ENCODE measurements at regions not wholly inside any gene's neighbourhood (a gene's known extent, or its start where the extent isn't known, plus 50 kb on each side); places are given as distances from the start of the nearest gene placed in this dataset.

DNA sequence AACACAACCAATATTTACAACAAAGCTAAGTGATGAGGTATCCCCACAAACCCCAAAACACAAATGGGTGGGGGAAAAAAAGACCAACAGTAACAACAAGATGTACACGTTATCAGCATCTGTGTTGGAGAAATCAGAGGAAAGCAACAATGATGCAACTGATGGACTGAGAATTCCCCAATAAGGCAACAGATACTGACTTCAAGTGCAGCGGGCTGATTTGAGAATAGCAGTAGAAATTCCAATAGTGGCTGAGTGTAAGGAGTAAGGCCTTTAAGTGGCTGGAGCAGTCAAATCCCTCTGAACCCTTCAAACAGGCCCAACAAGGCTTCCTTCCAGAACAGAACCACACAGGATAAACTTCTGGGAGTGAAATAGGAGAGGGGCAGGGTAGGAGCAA, 97.6 kb downstream of the TM2D1 start:
- no peak for DNase-seq

DNA sequence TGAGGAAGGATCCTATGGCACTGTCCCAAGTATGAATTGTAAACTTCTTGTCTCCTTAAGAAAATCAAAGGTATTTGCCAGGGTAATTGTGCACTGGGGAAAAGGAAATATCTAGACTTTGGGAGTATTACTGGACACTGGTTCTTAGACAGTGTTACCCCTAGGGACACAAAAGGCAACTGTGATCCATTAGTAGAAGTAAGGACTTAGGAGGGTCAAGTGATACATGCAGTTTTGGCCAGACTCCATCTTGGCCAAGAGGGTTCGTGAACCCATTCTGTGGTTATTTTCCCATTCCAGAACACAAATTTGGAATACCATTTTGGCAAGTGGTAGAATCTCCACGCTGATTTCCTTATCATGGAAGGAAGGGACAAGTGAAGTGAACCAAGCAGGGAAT, 98.1 kb downstream of the TM2D1 start:
- no peak for DNase-seq

DNA sequence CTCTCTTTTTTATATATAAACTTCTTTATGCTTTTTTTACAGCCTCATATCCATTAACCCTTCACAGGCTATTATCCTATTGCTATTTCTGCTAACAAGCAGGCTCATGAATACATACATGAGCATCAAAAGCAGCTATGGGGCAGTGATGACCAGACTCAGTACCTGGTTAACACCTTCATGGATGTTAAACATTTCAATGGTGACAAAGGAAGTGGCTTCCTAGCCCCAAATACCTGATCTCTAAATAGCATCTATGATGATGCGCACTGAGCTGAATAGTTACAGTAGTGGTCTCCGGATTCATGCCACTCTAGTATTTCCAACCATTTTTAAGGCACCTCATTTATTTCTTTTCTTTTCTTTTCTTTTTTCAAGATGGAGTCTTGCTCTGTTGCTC, 101.1 kb downstream of the TM2D1 start:
- no peak for DNase-seq

DNA sequence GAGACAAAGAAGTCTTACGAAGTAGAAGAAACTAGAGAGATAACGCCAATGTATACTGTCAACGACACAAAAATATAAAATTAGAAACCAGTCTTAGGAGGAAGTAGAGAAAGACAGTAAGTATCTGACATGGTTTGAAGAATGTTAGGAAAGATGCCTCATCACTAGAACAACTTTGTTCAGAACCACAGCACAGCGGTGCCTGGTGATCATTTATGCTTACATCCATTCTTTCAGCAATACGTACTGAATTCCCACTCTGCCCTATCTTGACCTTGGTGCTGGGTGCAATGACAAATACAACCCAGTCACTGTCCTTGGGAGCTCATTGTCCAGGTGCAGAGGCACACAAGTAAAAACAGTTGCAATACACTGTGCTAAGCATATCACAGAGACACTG, 104.4 kb downstream of the TM2D1 start:
- DNase-seq: no peak

DNA sequence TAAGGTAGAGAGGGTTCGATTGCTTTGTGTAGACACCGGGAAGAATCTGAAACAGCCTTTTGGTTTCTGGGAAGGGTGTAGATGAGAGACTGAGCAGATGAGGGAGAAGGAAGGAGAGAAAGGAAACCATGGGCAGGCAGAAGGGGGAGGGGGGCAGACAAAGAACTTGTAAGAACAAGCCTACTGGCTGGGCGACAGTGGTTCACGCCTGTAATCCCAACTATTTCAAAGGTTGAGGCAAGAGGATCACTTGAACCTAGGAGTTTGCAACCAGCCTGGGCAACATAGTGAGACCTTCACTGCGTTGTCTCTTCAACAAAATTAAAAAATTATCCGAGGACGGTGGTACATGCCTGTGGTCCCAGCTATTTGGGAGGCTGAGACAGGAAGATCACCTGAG, 106.2 kb downstream of the TM2D1 start:
- no peak for DNase-seq

DNA sequence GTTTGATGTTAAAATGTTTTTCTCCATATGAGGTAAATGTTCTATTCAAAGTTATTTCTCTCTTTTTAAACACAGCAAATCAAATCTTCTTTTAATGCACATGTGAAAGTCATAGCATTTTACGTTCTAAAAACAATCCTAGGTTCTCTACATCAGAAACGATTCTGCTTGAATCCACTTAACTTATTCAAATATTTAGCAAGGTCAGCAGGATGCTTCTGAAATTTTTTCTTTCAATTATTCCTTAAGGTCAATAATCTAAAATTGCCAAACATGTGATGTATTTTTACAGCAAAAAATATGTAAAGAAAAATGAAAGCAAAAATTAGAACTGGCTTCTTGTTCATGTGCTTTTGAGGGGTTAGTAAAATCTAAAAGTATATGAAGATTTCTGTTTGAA, 106.7 kb downstream of the TM2D1 start:
- DNase-seq: no peak

DNA sequence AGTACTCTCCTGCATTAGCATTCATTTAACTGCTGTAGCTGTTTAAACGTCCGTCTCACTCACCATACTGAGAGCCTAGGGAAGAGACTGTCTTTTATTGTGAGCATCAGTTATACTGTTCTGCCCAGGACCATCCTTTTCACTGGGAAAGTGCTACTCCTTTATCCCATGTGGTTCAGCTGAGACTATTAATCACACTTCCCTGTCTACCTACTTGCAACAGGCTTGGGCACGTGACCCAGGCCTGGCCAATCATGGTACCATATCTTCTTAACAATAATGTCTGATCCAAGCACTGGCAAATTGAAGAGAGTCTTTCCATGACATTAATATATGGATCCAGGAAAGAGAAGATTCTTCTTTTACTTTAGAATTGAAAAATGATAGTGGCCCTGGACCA, 108.1 kb downstream of the TM2D1 start:
- no peak for DNase-seq

DNA sequence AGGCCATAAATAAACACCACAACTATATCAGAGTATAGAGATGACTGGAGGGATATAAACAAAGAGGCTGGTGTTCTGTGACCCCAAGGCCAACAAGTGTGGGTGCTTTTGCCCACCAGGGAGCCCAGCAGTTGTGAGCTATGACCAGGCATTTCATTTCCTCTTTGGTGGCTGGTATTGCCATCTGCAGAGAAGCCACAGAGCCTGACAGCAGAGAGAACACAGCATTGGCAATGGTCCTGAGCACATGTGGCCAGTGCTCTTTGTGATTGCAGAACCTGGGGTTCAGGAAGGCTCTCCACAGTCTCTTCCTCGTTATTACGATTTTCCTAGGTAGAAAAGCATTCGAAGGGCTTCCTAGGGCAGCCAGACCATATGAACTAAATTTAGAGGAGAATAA, 112.3 kb downstream of the TM2D1 start:
- no peak for DNase-seq

DNA sequence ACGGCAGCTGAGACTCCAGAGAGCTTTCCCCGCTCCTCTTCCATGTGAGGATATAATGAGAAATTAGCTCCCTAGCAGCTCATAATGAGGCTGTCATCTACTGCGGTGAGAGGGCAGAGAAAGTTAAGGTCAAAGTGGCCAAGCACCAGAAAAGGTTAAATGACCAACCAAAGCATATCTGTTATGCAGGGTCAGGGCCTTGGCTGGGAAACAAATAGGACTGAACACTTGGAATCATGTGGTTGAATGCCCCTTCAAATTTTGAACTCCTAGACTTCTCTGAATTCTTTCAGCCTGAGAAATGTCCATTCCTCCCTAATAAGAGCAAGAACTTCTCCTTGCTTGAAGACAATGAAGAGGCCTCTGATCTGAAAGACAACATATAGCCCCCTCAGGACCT, 115.9 kb downstream of the TM2D1 start:
- no peak for DNase-seq

DNA sequence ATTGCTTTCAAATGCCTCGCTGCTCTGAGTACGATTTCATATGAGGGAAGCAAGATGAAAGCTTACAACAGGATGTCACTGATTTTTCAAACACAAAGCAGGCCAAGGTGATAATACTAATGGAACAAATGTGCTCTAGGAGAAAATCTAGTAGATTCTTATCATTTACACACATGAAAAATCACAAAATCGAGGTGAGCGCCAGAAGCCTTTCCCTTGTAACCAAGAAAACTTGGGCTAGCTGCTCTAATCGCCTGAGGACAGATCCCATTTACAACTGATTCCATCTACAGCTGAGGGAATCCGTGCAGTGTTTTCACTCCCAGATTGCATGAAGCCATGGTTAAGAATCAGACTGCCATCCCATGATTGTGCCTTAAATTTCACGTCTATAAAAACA, 117.5 kb downstream of the TM2D1 start:
- no peak for DNase-seq

DNA sequence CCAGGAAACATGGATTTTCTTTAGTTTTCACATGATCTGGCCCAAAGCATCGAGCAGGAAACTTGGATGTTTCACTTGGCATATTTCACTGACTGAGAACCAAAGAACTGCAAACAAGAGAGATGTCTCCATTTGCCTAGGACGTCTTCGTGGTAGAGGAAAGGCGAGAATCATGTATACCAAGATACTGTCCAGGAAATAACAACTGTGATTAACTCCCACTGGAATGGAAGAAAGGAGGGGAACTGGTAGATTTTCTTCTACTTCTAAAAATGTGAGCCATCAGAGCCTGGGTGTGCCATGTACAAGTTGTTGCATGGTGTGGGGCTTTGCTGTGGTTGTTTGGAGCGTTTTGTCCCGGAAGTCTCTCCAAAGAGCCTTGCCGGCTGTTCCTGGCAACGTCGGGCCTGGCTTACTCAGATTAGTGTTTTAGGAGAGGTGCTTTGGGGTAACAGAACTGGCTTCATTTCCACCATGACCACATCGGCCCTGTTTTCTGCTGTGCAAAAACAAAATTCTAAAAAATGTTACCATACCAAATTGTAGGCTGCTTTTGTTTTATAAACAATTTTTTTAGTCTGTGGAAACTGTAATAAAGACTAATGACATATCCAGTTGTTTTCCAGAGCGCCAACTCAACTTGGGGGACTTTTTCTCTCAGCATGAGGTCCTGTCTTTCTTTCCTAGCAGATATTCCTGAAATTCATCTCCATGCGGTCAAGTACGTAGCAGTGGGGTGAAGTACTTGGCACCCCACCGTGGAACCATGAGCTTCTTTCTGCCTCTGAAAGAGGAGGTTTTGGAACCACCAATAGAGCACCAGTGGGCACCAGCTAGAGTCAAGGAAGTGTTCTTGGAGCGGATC, 118.3 kb downstream of the TM2D1 start:
- DNase-seq: no peak

DNA sequence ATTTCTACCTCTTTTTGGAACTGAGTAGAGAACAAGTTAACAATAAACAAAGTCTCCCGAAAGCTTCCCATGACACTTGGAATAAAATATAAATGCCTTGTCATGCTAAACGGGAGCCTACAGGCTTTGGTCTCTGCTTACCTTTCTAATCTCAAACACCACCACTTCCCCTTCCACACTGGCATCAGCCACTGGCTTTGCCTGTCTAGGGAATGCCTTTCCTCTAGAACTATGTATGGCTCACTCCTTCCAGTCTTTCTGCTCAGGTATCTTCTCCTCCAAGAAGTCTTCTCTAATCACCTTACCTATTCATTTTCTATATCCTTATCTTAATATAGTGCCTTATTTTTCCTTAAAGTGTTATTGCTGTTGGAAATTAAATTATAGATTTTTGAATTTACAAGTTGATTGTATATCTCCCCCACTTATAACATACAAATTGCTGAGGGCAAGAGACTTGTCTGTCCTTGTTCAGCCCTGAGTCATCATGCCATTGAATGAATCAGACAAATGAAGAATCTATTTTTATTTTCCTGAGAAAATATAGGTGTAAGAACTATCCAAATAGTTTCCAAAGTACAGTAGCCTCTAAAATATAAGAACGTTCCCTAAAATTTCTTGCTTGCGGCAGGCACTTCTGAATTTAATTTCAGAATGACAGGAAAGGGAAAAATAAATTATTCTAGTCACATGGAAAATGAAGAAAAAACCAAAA, 119.2 kb downstream of the TM2D1 start:
- no peak for DNase-seq

DNA sequence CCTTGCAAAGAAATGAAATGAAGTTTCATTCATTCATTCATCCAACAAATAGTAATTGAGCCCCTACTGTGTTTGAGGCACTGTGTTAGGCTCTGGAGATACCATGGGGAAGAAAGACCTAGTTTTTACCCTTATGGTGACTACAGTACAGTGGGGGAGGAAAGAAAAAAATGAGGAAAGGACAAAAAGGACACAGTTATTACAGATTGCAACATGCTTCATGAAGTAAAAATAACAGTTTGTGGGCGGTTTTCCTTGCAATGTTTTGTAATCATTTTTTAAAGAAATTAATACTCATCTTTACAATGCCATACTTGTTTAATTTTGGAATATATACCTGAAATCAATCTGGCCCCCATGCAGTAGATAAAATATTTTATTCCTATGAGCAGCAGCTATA, 120.3 kb downstream of the TM2D1 start:
- no peak for DNase-seq

DNA sequence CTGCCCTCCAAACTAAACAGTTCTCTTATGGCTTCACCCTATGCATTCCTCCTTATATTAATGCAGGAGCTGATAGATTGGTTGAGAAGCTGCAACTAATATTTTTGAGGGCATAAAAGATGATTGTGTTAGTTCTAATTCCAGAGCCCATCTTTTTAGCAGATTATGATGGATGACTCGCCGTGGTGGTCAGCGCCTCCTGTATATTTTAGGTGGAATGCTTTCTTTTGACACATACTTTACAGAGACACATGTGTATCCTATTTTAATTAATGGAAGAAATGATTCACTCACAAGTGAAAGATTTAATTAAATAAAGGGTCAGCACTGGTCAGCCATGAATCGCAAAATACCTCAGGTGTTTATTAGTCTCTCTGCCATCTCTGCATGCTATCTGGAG, 120.7 kb downstream of the TM2D1 start:
- DNase-seq: no peak

DNA sequence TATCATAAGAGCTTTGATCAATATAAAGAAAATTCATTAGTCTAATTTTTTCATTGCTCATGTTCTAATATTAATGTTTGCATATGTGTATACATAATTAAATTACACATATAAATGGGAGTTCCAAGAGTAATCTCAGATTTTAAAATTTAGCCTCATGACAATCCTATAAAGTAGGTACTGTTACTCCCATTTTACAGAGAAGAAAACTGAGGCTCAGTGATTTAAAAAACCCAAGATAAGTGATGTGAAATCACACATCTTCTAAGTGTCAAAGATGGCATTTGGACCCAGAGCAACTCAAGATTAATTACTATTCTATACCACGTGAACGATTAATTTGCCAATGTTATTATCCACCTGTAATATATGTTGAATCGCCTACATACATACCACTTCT, 122.3 kb downstream of the TM2D1 start:
- DNase-seq: no peak

DNA sequence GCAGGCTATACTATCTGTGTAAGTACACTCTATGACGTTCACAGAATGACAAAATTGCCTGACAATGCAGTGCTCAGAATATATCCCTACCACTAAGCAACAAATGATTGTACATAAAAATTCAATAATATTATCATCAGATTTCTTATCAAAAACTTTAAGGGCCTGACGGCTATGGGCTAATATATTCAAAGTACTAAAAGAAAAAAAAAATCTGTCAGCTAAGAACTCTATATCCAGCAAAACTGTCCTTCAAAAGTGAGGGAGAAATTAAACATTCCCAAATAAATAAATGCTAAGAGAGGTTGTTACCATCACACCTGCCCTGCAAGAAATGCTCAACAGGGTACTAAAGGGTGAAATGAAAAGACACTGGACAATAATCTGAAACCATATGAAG, 127.3 kb downstream of the TM2D1 start:
- DNase-seq: no peak

DNA sequence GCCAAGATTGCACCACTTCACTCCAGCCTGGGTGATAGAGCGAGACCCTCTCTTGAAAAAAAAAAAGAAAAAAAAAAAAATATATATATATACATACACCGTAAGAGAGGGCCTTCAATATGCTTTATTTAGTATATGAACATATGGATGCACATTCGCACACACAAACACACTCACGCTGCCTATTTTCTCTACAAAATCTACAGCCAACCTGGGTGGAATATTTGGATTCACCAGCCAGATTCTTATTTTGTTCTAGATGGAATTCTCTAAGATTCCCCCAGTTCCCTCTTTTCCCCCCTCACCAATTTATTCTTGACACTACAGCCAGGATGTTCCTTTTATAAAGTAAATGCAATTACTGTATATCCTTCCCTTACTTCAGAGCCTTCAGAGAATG, 131.6 kb downstream of the TM2D1 start:
- DNase-seq: no peak

DNA sequence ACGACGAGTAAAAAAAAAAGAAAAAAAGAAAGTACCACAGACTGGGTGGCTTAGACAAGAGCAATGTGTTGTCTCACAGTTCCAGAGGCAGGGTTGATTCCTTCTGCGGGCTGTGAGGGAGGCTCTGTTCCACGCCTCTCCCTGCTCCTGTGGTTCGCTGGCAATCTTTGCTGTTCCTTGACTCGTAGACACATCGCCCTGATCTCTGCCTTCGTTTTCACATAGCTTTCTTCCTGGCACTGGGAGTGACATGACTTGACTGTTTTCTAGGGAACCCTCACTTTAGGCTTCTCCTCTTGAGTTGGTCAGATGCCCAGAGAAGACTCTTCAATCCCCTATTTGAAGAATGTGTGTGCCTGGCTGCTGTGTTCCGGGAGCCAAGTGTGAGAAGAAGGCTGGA, 133.6 kb downstream of the TM2D1 start:
- no peak for DNase-seq

DNA sequence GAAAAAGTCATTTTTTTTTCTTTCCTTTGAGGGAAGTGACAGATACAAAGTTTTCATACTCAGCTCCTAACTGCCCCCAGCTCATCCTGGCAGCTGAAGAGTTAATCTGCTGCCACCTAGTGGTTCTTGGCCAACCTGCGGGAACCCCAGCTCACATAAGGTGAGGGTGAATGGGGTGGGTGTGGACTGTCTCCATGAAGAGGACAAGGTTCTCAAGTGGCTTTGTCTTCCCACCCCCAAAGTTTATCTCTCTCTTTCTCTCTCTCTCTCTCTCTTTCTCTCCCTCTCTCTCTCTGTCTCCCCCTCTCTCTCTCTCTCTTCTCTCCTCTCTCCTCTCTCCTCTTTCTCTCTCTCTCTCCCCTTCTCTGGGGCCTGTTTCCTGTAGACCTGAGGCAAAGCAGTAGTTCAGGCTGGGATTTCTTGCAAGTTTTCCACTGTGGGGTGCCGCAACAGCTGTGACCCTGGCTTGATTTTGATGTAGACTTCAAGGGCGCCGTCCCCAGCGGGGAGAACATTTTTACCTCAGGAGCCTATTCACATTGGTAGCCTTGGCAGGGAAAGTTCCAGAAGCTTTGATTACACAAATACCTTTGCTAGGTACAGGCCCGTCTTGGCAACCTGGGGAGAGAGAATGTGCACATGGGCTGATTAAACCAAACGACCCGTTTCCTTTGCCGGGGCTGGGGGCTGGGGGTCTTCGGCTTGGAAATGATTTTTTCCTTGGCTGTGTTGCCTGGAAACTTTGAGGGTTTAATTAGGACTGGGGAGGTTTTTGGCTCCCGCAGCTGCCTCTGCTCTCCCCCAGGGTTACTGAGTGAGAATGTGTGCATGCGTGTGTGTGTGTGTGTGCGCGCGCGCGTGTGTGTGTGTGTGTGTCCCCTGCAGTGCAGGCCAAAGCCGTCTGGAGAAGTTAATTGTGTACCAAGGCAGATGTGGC, 135.9 kb downstream of the TM2D1 start:
- DNase-seq: peak; percentile 48

DNA sequence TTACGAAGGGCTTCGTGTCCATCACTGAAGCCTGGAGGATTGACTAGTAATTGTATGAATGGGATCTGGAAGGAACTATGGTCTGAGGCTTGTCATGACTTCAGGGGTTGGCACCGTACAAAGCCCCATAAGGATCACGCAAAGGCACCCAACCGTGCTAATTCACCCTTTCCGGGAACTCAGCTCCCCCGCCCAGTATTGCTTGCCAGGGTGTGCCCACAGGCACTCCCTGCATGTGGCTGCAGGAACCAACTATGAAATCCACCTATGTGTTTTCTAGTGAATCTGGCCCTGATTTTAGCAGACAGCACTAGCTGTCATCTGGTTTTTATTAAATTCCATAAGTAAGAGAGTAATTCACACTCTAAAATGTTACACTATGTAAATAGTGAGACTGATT, 139.2 kb downstream of the TM2D1 start:
- DNase-seq: no peak

DNA sequence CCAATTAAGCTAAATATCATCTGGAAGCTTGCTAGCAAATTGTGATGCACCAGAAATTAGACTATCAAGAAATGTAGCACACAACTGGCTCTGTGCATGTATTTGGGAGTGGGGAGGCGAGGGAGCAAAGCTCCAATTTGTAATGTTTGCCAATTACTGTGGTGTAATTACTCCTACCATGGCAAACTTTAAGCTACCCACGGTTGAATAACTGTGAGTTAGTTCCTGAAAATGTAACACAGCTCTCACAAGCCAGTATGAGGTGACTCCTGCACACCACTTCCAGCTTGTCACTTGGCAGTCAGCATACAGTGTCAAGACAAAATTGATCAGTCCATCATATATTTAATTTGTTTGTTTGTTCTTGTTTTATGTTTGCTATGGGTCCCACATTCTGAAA, 141.2 kb downstream of the TM2D1 start:
- DNase-seq: no peak

DNA sequence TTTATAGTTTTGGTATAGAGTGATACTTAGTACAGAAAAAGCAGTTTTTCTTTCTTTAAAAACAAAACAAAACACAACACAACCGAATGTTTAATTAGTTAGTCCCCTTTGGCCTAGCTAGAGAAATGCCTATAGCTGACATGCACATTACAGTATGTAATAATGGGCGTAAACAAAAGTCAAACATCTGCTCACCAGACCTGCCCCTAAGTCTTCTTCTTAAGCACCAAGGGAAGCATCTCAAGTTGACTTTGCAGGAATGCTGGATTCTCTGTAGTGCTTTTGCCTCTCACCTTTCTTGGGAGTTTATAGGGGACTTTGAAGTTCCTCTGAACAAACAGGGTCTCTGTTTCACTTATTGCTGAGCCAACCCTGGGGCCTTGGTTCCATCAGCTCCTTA, 143.7 kb downstream of the TM2D1 start:
- DNase-seq: no peak

DNA sequence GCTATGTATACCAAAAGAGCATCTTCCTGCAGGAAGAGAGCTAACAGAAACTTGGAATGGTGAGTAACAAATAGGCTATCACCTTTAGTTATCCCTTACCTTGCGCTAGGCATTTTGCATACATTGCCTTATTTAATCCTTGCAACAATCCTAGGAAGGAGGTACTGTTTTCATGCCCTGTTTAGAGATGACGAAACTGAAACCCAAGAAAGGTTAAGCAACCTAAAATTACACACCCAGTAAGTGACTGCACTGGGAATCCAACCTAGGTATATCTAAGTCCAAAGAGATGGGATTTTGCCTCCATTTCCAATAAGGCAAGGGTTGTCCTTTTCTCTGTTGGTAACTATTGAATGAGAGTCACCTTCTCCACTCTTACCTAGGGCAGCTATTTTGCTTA, 144.5 kb downstream of the TM2D1 start:
- DNase-seq: no peak

DNA sequence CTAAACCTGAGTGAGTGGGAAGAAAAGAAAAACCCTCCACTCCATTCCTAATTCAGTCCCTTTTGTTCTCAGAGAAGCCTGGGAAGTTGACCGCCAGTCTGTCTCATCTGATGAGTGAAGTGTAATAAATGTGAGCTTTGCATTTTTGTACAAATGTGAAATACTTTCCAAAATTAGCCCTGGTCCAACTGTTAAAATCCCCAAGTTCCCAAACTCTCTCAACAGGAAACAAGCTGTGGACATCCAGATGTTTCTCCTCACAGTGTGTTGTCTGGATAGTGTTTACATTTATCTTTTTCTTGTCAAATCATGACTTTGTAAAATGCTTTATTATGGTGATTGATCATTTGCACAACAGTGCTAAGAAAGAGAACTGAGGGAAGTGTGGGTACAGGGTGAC, 145.1 kb downstream of the TM2D1 start:
- DNase-seq: no peak
